Parathyroid adenoma (tissue), 2 donors: ENCODE measurements at regions not wholly inside any gene's neighbourhood (a gene's known extent, or its start where the extent isn't known, plus 50 kb on each side); places are given as distances from the start of the nearest gene placed in this dataset.

Experiments used
- H2AFZ ChIP-seq: fragments of 300-600 bp; sonication (generic); one replicate; pipeline ENCODE4 v1.7.0; 2017; ENCODE audit warnings: antibody characterized with exemption, mild to moderate bottlenecking
- H3K27ac ChIP-seq: fragments of 300-600 bp; sonication (generic); one replicate; pipeline ENCODE4 v1.7.0; 2017
- H3K27me3 ChIP-seq: fragments of 300-600 bp; sonication (generic); one replicate; pipeline ENCODE4 v1.7.0; 2017; ENCODE audit warnings: low read length; ENCODE audit not compliant: control insufficient read depth, insufficient read depth
- H3K36me3 ChIP-seq: fragments of 300-600 bp; sonication (generic); one replicate; pipeline ENCODE4 v1.7.0; 2017; ENCODE audit warnings: low read length; ENCODE audit not compliant: control insufficient read depth, insufficient read depth
- H3K4me1 ChIP-seq: fragments of 300-600 bp; sonication (generic); one replicate; pipeline ENCODE4 v1.7.0; 2017; ENCODE audit warnings: control low read depth
- H3K4me2 ChIP-seq: fragments of 300-600 bp; sonication (generic); one replicate; pipeline ENCODE4 v1.7.0; 2017; ENCODE audit warnings: low read length
- H3K4me3 ChIP-seq: fragments of 300-600 bp; sonication (generic); one replicate; pipeline ENCODE4 v1.7.0; 2017; ENCODE audit warnings: low read depth, low read length
- H3K79me2 ChIP-seq: fragments of 300-600 bp; sonication (generic); one replicate; pipeline ENCODE4 v1.7.0; 2017; ENCODE audit warnings: control low read depth
- H3K9ac ChIP-seq: fragments of 300-600 bp; sonication (generic); one replicate; pipeline ENCODE4 v1.7.0; 2017; ENCODE audit warnings: mild to moderate bottlenecking
- H3K9me3 ChIP-seq: fragments of 300-600 bp; sonication (generic); one replicate; pipeline ENCODE4 v1.7.0; 2017; ENCODE audit warnings: low read length; ENCODE audit not compliant: control insufficient read depth
- CTCF ChIP-seq: fragments of 300-600 bp; sonication (generic); IDR thresholded peaks from one replicate; pipeline ENCODE4 v1.7.0; 2017; ENCODE audit warnings: antibody characterized with exemption, mild to moderate bottlenecking
- donor health status: primary hyperparathyroidism.

GRCh38 chr7:97468493-97468892, 263.4 kb upstream of the TAC1 start:
- H3K36me3 ChIP-seq = no peaks in the 10 kb centered on the region
- H3K79me2 ChIP-seq = no peaks in the 10 kb centered on the region
- no peak overlapping the region for H2AFZ ChIP-seq
- H3K27me3 ChIP-seq = no peaks in the 10 kb centered on the region
- H3K4me1 ChIP-seq = no peaks in the 10 kb centered on the region
- H3K4me2 ChIP-seq = no peak overlapping the region
- no peak overlapping the region for H3K9ac ChIP-seq
- H3K27ac ChIP-seq = no peak overlapping the region
- TF ChIP-seq CTCF = no peak
- no peaks in the 10 kb centered on the region for H3K9me3 ChIP-seq
- H3K4me3 ChIP-seq = no peak overlapping the region

GRCh38 chr7:97470726-97471125, 261.2 kb upstream of the TAC1 start:
- Histone ChIP-seq H3K79me2 (no peaks in the 10 kb centered on the region), H3K27me3 (no peaks in the 10 kb centered on the region), H3K27ac (no peak overlapping the region), H3K4me2 (no peak overlapping the region), H3K4me1 (no peaks in the 10 kb centered on the region), H3K36me3 (no peaks in the 10 kb centered on the region), H3K9ac (no peak overlapping the region), H3K4me3 (no peak overlapping the region), H3K9me3 (no peaks in the 10 kb centered on the region), H2AFZ (no peak overlapping the region)
- no peak for TF ChIP-seq CTCF

- Histone ChIP-seq H3K4me2 (no peak overlapping the region), H3K36me3 (no peaks in the 10 kb centered on the region), H3K27ac (no peak overlapping the region), H3K79me2 (no peaks in the 10 kb centered on the region), H3K9ac (no peak overlapping the region), H2AFZ (no peak overlapping the region), H3K4me1 (no peaks in the 10 kb centered on the region), H3K4me3 (no peak overlapping the region), H3K9me3 (no peaks in the 10 kb centered on the region), H3K27me3 (no peaks in the 10 kb centered on the region)
- TF ChIP-seq CTCF = no peak
Observed at GRCh38 chr7:97471491-97471890, 260.4 kb upstream of the TAC1 start.

- Histone ChIP-seq H3K4me2 (no peak overlapping the region), H3K4me1 (no peaks in the 10 kb centered on the region), H3K27ac (no peak overlapping the region), H3K9me3 (no peaks in the 10 kb centered on the region), H3K27me3 (no peaks in the 10 kb centered on the region), H3K9ac (no peak overlapping the region), H3K4me3 (no peak overlapping the region), H3K79me2 (no peaks in the 10 kb centered on the region), H3K36me3 (no peaks in the 10 kb centered on the region), H2AFZ (no peak overlapping the region)
- TF ChIP-seq CTCF = no peak
Observed at GRCh38 chr7:97479740-97480290, 252.1 kb upstream of the TAC1 start.

GRCh38 chr7:97480772-97481390, 251.0 kb upstream of the TAC1 start:
- Histone ChIP-seq H3K36me3 (no peaks in the 10 kb centered on the region), H2AFZ (no peak overlapping the region), H3K27ac (no peak overlapping the region), H3K4me3 (no peak overlapping the region), H3K9me3 (no peaks in the 10 kb centered on the region), H3K27me3 (no peaks in the 10 kb centered on the region), H3K79me2 (no peaks in the 10 kb centered on the region), H3K9ac (no peak overlapping the region), H3K4me1 (no peaks in the 10 kb centered on the region), H3K4me2 (no peak overlapping the region)
- no peak for TF ChIP-seq CTCF
